ENCODE measurements at regions not wholly inside any gene's neighbourhood (a gene's known extent, or its start where the extent isn't known, plus 50 kb on each side); places are given as distances from the start of the nearest gene placed in this dataset.

DNA sequence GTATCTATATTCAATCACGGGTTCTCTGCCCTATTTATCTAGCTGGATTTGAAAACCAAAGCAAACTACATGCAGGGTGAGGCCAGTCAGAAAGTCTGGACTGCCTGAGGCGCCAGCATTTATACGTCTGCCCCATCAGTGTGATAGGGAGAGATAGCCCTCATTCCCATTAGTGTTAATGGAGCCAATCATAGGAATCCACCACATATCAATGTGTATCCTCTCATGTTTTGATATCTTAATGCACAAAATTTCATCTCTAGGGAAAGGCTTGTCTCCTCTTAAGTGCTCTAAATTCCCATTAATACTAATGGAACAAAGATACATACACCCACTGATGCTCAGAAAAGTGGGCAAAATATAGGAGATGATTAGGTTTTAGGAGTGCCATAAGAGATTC is 376.2 kb downstream of the BTBD3 start:
- no peak for TF ChIP-seq ARNTL (CRISPR knock-in tag; IDR thresholded peaks at IDR 0.05; ENCODE audit: borderline replicate concordance, low read depth)
- TF ChIP-seq, protein P1, sequence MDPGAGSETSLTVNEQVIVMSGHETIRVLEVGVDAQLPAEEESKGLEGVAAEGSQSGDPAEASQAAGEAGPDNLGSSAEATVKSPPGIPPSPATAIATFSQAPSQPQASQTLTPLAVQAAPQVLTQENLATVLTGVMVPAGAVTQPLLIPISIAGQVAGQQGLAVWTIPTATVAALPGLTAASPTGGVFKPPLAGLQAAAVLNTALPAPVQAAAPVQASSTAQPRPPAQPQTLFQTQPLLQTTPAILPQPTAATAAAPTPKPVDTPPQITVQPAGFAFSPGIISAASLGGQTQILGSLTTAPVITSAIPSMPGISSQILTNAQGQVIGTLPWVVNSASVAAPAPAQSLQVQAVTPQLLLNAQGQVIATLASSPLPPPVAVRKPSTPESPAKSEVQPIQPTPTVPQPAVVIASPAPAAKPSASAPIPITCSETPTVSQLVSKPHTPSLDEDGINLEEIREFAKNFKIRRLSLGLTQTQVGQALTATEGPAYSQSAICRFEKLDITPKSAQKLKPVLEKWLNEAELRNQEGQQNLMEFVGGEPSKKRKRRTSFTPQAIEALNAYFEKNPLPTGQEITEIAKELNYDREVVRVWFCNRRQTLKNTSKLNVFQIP (CRISPR knock-in tag; IDR thresholded peaks at IDR 0.05; ENCODE audit: borderline replicate concordance, low read depth) = no peak
- TF ChIP-seq PPARA (CRISPR knock-in tag; IDR thresholded peaks at IDR 0.05; ENCODE audit: borderline replicate concordance) = no peak
- TF ChIP-seq, protein P2, sequence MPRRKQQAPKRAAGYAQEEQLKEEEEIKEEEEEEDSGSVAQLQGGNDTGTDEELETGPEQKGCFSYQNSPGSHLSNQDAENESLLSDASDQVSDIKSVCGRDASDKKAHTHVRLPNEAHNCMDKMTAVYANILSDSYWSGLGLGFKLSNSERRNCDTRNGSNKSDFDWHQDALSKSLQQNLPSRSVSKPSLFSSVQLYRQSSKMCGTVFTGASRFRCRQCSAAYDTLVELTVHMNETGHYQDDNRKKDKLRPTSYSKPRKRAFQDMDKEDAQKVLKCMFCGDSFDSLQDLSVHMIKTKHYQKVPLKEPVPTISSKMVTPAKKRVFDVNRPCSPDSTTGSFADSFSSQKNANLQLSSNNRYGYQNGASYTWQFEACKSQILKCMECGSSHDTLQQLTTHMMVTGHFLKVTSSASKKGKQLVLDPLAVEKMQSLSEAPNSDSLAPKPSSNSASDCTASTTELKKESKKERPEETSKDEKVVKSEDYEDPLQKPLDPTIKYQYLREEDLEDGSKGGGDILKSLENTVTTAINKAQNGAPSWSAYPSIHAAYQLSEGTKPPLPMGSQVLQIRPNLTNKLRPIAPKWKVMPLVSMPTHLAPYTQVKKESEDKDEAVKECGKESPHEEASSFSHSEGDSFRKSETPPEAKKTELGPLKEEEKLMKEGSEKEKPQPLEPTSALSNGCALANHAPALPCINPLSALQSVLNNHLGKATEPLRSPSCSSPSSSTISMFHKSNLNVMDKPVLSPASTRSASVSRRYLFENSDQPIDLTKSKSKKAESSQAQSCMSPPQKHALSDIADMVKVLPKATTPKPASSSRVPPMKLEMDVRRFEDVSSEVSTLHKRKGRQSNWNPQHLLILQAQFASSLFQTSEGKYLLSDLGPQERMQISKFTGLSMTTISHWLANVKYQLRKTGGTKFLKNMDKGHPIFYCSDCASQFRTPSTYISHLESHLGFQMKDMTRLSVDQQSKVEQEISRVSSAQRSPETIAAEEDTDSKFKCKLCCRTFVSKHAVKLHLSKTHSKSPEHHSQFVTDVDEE (CRISPR knock-in tag; IDR thresholded peaks at IDR 0.05) = peak; percentile 93; the same call in 1 of the 2 replicates
- TF ChIP-seq, protein P3, sequence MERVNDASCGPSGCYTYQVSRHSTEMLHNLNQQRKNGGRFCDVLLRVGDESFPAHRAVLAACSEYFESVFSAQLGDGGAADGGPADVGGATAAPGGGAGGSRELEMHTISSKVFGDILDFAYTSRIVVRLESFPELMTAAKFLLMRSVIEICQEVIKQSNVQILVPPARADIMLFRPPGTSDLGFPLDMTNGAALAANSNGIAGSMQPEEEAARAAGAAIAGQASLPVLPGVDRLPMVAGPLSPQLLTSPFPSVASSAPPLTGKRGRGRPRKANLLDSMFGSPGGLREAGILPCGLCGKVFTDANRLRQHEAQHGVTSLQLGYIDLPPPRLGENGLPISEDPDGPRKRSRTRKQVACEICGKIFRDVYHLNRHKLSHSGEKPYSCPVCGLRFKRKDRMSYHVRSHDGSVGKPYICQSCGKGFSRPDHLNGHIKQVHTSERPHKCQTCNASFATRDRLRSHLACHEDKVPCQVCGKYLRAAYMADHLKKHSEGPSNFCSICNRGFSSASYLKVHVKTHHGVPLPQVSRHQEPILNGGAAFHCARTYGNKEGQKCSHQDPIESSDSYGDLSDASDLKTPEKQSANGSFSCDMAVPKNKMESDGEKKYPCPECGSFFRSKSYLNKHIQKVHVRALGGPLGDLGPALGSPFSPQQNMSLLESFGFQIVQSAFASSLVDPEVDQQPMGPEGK (CRISPR knock-in tag; IDR thresholded peaks at IDR 0.05; ENCODE audit: borderline replicate concordance) = no peak
- TF ChIP-seq TCF4 (CRISPR knock-in tag; IDR thresholded peaks at IDR 0.05; ENCODE audit: borderline replicate concordance) = peak; percentile 92
- 0 out of 2 replicates have a peak, but pooled peaks have one; percentile 45 for TF ChIP-seq ESRRG (CRISPR knock-in tag; IDR thresholded peaks at IDR 0.05)
- TF ChIP-seq, protein P4, sequence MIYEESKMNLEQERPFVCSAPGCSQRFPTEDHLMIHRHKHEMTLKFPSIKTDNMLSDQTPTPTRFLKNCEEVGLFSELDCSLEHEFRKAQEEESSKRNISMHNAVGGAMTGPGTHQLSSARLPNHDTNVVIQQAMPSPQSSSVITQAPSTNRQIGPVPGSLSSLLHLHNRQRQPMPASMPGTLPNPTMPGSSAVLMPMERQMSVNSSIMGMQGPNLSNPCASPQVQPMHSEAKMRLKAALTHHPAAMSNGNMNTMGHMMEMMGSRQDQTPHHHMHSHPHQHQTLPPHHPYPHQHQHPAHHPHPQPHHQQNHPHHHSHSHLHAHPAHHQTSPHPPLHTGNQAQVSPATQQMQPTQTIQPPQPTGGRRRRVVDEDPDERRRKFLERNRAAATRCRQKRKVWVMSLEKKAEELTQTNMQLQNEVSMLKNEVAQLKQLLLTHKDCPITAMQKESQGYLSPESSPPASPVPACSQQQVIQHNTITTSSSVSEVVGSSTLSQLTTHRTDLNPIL (CRISPR knock-in tag; IDR thresholded peaks at IDR 0.05; ENCODE audit: low read depth) = 0 out of 2 replicates have a peak, but pooled peaks have one; percentile 48
- TF ChIP-seq ZC3H10 (CRISPR knock-in tag; IDR thresholded peaks at IDR 0.05) = no peak
- no peak for TF ChIP-seq BACH2 (CRISPR knock-in tag; IDR thresholded peaks at IDR 0.05; ENCODE audit: borderline replicate concordance)
- TF ChIP-seq, protein P5, sequence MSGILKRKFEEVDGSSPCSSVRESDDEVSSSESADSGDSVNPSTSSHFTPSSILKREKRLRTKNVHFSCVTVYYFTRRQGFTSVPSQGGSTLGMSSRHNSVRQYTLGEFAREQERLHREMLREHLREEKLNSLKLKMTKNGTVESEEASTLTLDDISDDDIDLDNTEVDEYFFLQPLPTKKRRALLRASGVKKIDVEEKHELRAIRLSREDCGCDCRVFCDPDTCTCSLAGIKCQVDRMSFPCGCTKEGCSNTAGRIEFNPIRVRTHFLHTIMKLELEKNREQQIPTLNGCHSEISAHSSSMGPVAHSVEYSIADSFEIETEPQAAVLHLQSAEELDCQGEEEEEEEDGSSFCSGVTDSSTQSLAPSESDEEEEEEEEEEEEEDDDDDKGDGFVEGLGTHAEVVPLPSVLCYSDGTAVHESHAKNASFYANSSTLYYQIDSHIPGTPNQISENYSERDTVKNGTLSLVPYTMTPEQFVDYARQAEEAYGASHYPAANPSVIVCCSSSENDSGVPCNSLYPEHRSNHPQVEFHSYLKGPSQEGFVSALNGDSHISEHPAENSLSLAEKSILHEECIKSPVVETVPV (CRISPR knock-in tag; IDR thresholded peaks at IDR 0.05) = peak; percentile 58; the same call in 1 of the 2 replicates
- TF ChIP-seq ZFP3 (CRISPR knock-in tag; IDR thresholded peaks at IDR 0.05) = no peak
- TF ChIP-seq ZNF8 (CRISPR knock-in tag; IDR thresholded peaks at IDR 0.05) = 0 out of 2 replicates have a peak, but pooled peaks have one; percentile 30
- no peak for TF ChIP-seq ZNF565 (CRISPR knock-in tag; conservative IDR thresholded peaks at IDR 0.05; ENCODE audit: low read depth)
- TF ChIP-seq RARB (CRISPR knock-in tag; IDR thresholded peaks at IDR 0.05) = no peak
- no peak for TF ChIP-seq ZFP30 (CRISPR knock-in tag; IDR thresholded peaks at IDR 0.05)
- TF ChIP-seq GLIS3 (CRISPR knock-in tag; IDR thresholded peaks at IDR 0.05) = peak; percentile 75; the same call in 1 of the 2 replicates
- no peak for TF ChIP-seq SNAI2 (CRISPR knock-in tag; IDR thresholded peaks at IDR 0.05)
- no peak for TF ChIP-seq OSR1 (CRISPR knock-in tag; IDR thresholded peaks at IDR 0.05)
- TF ChIP-seq ISL1 (CRISPR knock-in tag; IDR thresholded peaks at IDR 0.05) = peak; percentile 95
- TF ChIP-seq TOX (CRISPR knock-in tag; IDR thresholded peaks at IDR 0.05; ENCODE audit: borderline replicate concordance) = no peak
- 0 out of 2 replicates have a peak, but pooled peaks have one; percentile 21 for TF ChIP-seq ZNF70 (CRISPR knock-in tag; IDR thresholded peaks at IDR 0.05)
- no peak for TF ChIP-seq CSDC2 (CRISPR knock-in tag; IDR thresholded peaks at IDR 0.05)
- ATAC-seq = peak; percentile 51

DNA sequence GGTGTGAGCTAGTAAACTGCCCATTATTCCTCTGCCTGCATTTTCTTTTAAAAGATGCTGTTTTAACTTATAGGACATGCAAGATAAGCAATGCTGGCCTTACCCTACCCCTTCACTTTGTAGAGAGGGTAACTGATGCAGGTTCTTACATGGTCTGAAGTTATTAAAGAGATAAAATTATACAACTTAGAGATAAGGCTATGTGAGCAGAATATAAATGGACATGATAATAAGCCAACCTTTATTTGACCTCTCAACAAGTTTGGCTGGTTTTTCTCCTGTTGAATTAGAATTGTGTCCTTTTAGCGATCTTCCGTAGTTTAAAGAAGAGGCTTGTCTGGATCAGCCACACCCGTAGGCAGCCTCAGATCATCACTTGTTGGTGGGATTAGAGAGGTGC is 377.0 kb downstream of the BTBD3 start:
- no peak for TF ChIP-seq ZC3H10 (CRISPR knock-in tag; IDR thresholded peaks at IDR 0.05)
- TF ChIP-seq ZFP30 (CRISPR knock-in tag; IDR thresholded peaks at IDR 0.05) = no peak
- TF ChIP-seq ARNTL (CRISPR knock-in tag; IDR thresholded peaks at IDR 0.05; ENCODE audit: borderline replicate concordance, low read depth) = no peak
- TF ChIP-seq, protein P3 (CRISPR knock-in tag; IDR thresholded peaks at IDR 0.05; ENCODE audit: borderline replicate concordance) = no peak
- TF ChIP-seq TCF4 (CRISPR knock-in tag; IDR thresholded peaks at IDR 0.05; ENCODE audit: borderline replicate concordance) = peak; percentile 70
- TF ChIP-seq, protein P2 (CRISPR knock-in tag; IDR thresholded peaks at IDR 0.05) = peak; percentile 79
- peak; percentile 77 for TF ChIP-seq ISL1 (CRISPR knock-in tag; IDR thresholded peaks at IDR 0.05)
- no peak for TF ChIP-seq ZNF70 (CRISPR knock-in tag; IDR thresholded peaks at IDR 0.05)
- TF ChIP-seq SNAI2 (CRISPR knock-in tag; IDR thresholded peaks at IDR 0.05) = peak; percentile 37; the same call in 1 of the 2 replicates
- ATAC-seq = no peak
